Keratinocyte (primary cell): ENCODE measurements at regions not wholly inside any gene's neighbourhood (a gene's known extent, or its start where the extent isn't known, plus 50 kb on each side); places are given as distances from the start of the nearest gene placed in this dataset.

ENCODE experiments used
- CTCF ChIP-seq, 3 experiments: IDR thresholded peaks in 1 of 3; conservative IDR thresholded peaks in 1 of 3; optimal IDR thresholded peaks in 1 of 3; 2 replicates in 2 of 3; 3 replicates in 1 of 3; pipeline versions ENCODE3 to v1.5.1; 2011; ENCODE audit warnings: low read length in 3 of 3, mild to moderate bottlenecking in 3 of 3, moderate library complexity in 2 of 3, control low read depth in 1 of 3, inconsistent platforms in 1 of 3; ENCODE audit not compliant: insufficient read depth in 2 of 3; ENCODE audit errors: extremely low read depth in 1 of 3
- EZH2 ChIP-seq: IDR thresholded peaks from one replicate; pipeline ENCODE4 v1.6.1; 2012; ENCODE audit warnings: inconsistent platforms, mild to moderate bottlenecking, low read length, moderate library complexity

GRCh38 chr2:123808243-123808642 is 216.8 kb upstream of the CNTNAP5 start:
- no peak for TF ChIP-seq EZH2
- no peak for TF ChIP-seq CTCF (optimal IDR thresholded peaks at IDR 0.05 in 1 of 3, IDR thresholded peaks at IDR 0.05 in 1 of 3, conservative IDR thresholded peaks at IDR 0.05 in 1 of 3; ENCODE audit: extremely low read depth in 1 of 3, insufficient read depth in 2 of 3, low read length in 3 of 3)
